IMR-90 (cell line): ENCODE measurements at regions not wholly inside any gene's neighbourhood (a gene's known extent, or its start where the extent isn't known, plus 50 kb on each side); places are given as distances from the start of the nearest gene placed in this dataset.

ENCODE experiments used
- ATAC-seq: fragments of 200-7000 bp; cut with Tn5 transposase; 2 replicates; pipeline ENCODE4 v1.9.1; 2020; ENCODE audit warnings: low read depth, mild to moderate bottlenecking, moderate library complexity
- BruUV-seq: library from RNA; stranded (reverse); fragments of 400-500 nt; replicated peaks from 2 replicates; lab custom pipeline; 2021; lab: Mats Ljungman, UMichigan
- CTCF ChIA-PET: fragments of 300-600 bp; formaldehyde crosslinking; extraction: SDS; loops from one replicate; lab custom pipeline; 2021; ENCODE audit warnings: antibody characterized with exemption; lab: Yijun Ruan, JAX
- POLR2A ChIA-PET: fragments of 300-600 bp; sonication (Branson Sonifier 250); formaldehyde crosslinking; loops from one replicate; lab custom pipeline; 2022; ENCODE audit warnings: antibody characterized with exemption; ENCODE audit not compliant: unreplicated experiment; lab: Charles Lee
- DNase-seq: peaks from one replicate; pipeline ENCODE4 v3.0.0; 2013
- H2AFZ ChIP-seq: replicated peaks from 2 replicates; pipeline ENCODE3; 2013; ENCODE audit warnings: low read length, mild to moderate bottlenecking; ENCODE audit not compliant: poor library complexity
- H2AK5ac ChIP-seq: 2 replicates; pipeline ENCODE4 v1.6.1; 2013; ENCODE audit warnings: low read depth, low read length, inconsistent platforms
- H2AK9ac ChIP-seq: replicated peaks from 2 replicates; pipeline ENCODE3; 2013; ENCODE audit warnings: mild to moderate bottlenecking, low read depth, low read length, moderate library complexity; ENCODE audit not compliant: poor library complexity
- H2BK120ac ChIP-seq: 2 replicates; pipeline ENCODE4 v1.6.1; 2013; ENCODE audit warnings: low read depth, low read length, inconsistent platforms
- H2BK15ac ChIP-seq: 3 replicates; pipeline ENCODE4 v1.6.1; 2013; ENCODE audit warnings: low read depth, low read length, inconsistent platforms
- H2BK20ac ChIP-seq: 2 replicates; pipeline ENCODE4 v1.6.1; 2013; ENCODE audit warnings: low read depth, mild to moderate bottlenecking, inconsistent platforms, low read length, moderate library complexity
- H2BK5ac ChIP-seq: 2 replicates; pipeline ENCODE4 v1.6.1; 2013; ENCODE audit warnings: mild to moderate bottlenecking, low read depth, low read length, inconsistent platforms; ENCODE audit not compliant: poor library complexity, severe bottlenecking
- H3K14ac ChIP-seq: replicated peaks from 2 replicates; pipeline ENCODE4 v1.6.1; 2013; ENCODE audit warnings: low read depth, low read length, inconsistent platforms
- H3K18ac ChIP-seq: 2 replicates; pipeline ENCODE4 v1.6.1; 2013; ENCODE audit warnings: low read depth, low read length, control low read depth
- H3K23ac ChIP-seq: 2 replicates; pipeline ENCODE4 v1.6.1; 2013; ENCODE audit warnings: low read depth, low read length, inconsistent platforms
- H3K27ac ChIP-seq: 2 replicates; pipeline ENCODE4 v1.5.1; 2013; ENCODE audit warnings: mild to moderate bottlenecking, control low read depth, low read length; ENCODE audit not compliant: insufficient read depth
- H3K27me3 ChIP-seq: 2 replicates; pipeline ENCODE4 v1.6.1; 2013; ENCODE audit warnings: low read length; ENCODE audit not compliant: control insufficient read depth, insufficient read depth
- H3K36me3 ChIP-seq: 2 replicates; pipeline ENCODE4 v1.6.1; 2013; ENCODE audit warnings: low read length, mixed read lengths; ENCODE audit not compliant: control insufficient read depth, insufficient read depth
- H3K4ac ChIP-seq: 2 replicates; pipeline ENCODE4 v1.6.1; 2013; ENCODE audit warnings: low read depth, low read length, inconsistent platforms
- H3K4me1 ChIP-seq: 2 replicates; pipeline ENCODE4 v1.6.1; 2013; ENCODE audit warnings: low read length, mixed read lengths; ENCODE audit not compliant: control insufficient read depth, insufficient read depth
- H3K4me2 ChIP-seq: 2 replicates; pipeline ENCODE4 v1.6.1; 2013; ENCODE audit warnings: low read depth, mild to moderate bottlenecking, control low read depth, low read length, moderate library complexity
- H3K4me3 ChIP-seq: 2 replicates; pipeline ENCODE4 v1.5.1; 2013; ENCODE audit warnings: low read depth, mild to moderate bottlenecking, control low read depth, low read length, moderate library complexity; ENCODE audit not compliant: insufficient read depth
- H3K56ac ChIP-seq: 2 replicates; pipeline ENCODE4 v1.6.1; 2013; ENCODE audit warnings: low read length, inconsistent platforms; ENCODE audit not compliant: insufficient read depth; ENCODE audit errors: extremely low read depth
- H3K79me1 ChIP-seq, 2 experiments: 2 replicates each; pipeline ENCODE4 v1.6.1; 2013; ENCODE audit warnings: low read length in 2 of 2, inconsistent platforms in 1 of 2, low read depth in 1 of 2
- H3K9ac ChIP-seq: 2 replicates; pipeline ENCODE4 v1.6.1; 2013; ENCODE audit warnings: low read depth, low read length, control low read depth
- H3K9me1 ChIP-seq: 2 replicates; pipeline ENCODE4 v1.6.1; 2013; ENCODE audit warnings: low read length, inconsistent platforms; ENCODE audit not compliant: insufficient read depth
- H3K9me3 ChIP-seq: 2 replicates; pipeline ENCODE4 v1.6.1; 2013; ENCODE audit warnings: low read length; ENCODE audit not compliant: control insufficient read depth, insufficient read depth
- H4K20me1 ChIP-seq: 2 replicates; pipeline ENCODE4 v1.6.1; 2013; ENCODE audit warnings: low read length, inconsistent platforms; ENCODE audit not compliant: insufficient read depth
- H4K5ac ChIP-seq: 2 replicates; pipeline ENCODE4 v1.6.1; 2013; ENCODE audit warnings: mild to moderate bottlenecking, low read depth, low read length, control low read depth
- H4K8ac ChIP-seq, 2 experiments: 2 replicates each; pipeline ENCODE4 v1.6.1; 2013; ENCODE audit warnings: low read depth in 2 of 2, low read length in 2 of 2, control low read depth in 1 of 2, inconsistent platforms in 1 of 2
- H4K91ac ChIP-seq: 2 replicates; pipeline ENCODE4 v1.6.1; 2013; ENCODE audit warnings: low read depth, low read length, inconsistent platforms; ENCODE audit not compliant: insufficient read depth
- BHLHE40 ChIP-seq: fragments of 150-350 bp; IDR thresholded peaks from 2 replicates; pipeline ENCODE4 v1.6.1; 2016; ENCODE audit warnings: mild to moderate bottlenecking, low read depth, low read length
- CEBPB ChIP-seq: IDR thresholded peaks from 2 replicates; pipeline ENCODE4 v1.6.1; 2012; ENCODE audit warnings: low read depth, low read length, improper control_type of control experiment
- CHD1 ChIP-seq: IDR thresholded peaks from 2 replicates; pipeline ENCODE4 v1.6.1; 2012; ENCODE audit warnings: low read depth, low read length, improper control_type of control experiment
- FOS ChIP-seq: fragments of 150-350 bp; IDR thresholded peaks from 2 replicates; pipeline ENCODE4 v1.6.1; 2016; ENCODE audit warnings: low read depth, low read length
- MAFK ChIP-seq: IDR thresholded peaks from 2 replicates; pipeline ENCODE4 v1.6.1; 2012; ENCODE audit warnings: low read depth, low read length, improper control_type of control experiment
- NFE2L2 ChIP-seq: fragments of 150-350 bp; IDR thresholded peaks from 2 replicates; pipeline ENCODE4 v1.6.1; 2016; ENCODE audit warnings: low read depth, mild to moderate bottlenecking, low read length
- POLR2A ChIP-seq: IDR thresholded peaks from 2 replicates; pipeline ENCODE4 v1.6.1; 2012; ENCODE audit warnings: mild to moderate bottlenecking, low read depth, low read length
- USF2 ChIP-seq: fragments of 150-350 bp; IDR thresholded peaks from 2 replicates; pipeline ENCODE4 v1.6.1; 2017; ENCODE audit warnings: mild to moderate bottlenecking, antibody characterized with exemption, low read length, low read depth
- WGBS, 2 experiments: methylation state at CpG; one replicate each; pipeline versions ENCODE4 v1.1.5 to v1.1.7; 2013; ENCODE audit warnings: missing lambda C conversion rate in 2 of 2; ENCODE audit not compliant: insufficient read length in 1 of 2; ENCODE audit errors: extremely low coverage in 2 of 2; 5-methylcytosine and 5-hydroxymethylcytosine counted together
- dilution Hi-C: fragments of 300-500 bp; cut with HindIII; formaldehyde crosslinking; loops from one replicate; pipeline ENCODE4 v1.14.3; 2018; ENCODE audit warnings: low sequenced_read_pairs; ENCODE audit not compliant: unreplicated experiment
- in situ Hi-C: fragments of 300-500 bp; cut with MboI; formaldehyde crosslinking; loops from 3 replicates; pipeline ENCODE4 v1.14.3; 2019; ENCODE audit warnings: low sequenced_read_pairs, inconsistent platforms, mixed read lengths
- intact Hi-C: fragments of 100-400 bp; cut with micrococcal nuclease; formaldehyde crosslinking; loops from 2 replicates; pipeline ENCODE4 v1.10.0; 2022

DNA sequence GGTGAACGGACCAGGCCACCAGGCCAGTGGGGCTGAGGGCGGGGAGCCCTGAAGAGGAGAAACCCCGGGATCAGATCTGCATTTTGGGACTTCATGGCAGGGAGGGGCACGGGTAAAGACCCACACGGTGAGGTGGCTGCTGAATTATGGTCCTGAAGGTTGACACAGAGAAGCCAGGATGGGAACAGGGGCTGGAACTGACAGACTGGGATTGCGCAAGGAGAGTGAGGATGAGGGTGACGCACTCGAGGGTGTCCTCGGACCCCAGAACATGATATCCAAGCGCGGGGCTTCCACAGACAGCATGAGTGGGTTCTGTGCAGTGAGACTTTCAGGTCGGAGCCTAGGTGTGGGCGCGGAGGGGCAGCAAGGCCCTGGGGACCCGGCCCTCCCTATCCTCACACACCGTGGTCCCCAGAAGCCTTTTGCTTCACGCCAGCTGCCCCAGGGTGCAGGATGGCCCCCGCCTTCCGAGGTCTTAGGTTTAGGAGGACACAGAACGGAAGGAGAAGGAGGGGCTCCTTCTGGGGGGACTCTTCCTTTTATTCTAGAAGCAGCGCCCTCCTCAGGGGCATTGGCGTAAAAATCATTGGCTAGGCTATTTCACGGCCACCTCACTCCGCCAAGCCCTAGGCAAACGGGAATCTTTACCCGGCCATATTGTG, 416.8 kb upstream of the HS6ST1 start:
- WGBS, 2 experiments, result 89% methylated on average over 16 of the region's 26 CpGs; no CpG with 5 or more reads in 1 of the 2 experiments
- Histone ChIP-seq H2BK15ac (no peak overlapping the region), H3K4ac (no peak overlapping the region), H3K27me3 (peaks cover 10% of the 10 kb centered on the region; the same call in 1 of the 2 replicates), H3K18ac (no peak overlapping the region; the same call in 1 of the 2 replicates), H3K79me1 (no peaks in the 10 kb centered on the region), H3K4me1 (peaks cover 11% of the 10 kb centered on the region; the same call in 1 of the 2 replicates), H4K20me1 (no peaks in the 10 kb centered on the region), H4K5ac (no peak overlapping the region), H3K27ac (no peak overlapping the region), H3K9me1 (no peaks in the 10 kb centered on the region), H2AK9ac (peak overlapping the region; percentile 49), H3K36me3 (no peaks in the 10 kb centered on the region), H4K91ac (no peak overlapping the region), H3K23ac (no peak overlapping the region), H4K8ac (no peak overlapping the region), H3K14ac (no peak overlapping the region), H2BK120ac (no peak overlapping the region), H3K4me3 (no peak overlapping the region), H2BK5ac (no peak overlapping the region), H3K56ac (no peak overlapping the region), H3K4me2 (no peak overlapping the region), H2AFZ (peak overlapping the region; percentile 37), H2BK20ac (no peak overlapping the region), H3K9ac (no peak overlapping the region), H3K9me3 (peaks cover 3% of the 10 kb centered on the region), H2AK5ac (peak overlapping the region; percentile 52; the same call in 1 of the 2 replicates)
- no peak for ATAC-seq
- TF ChIP-seq NFE2L2, result no peak
- TF ChIP-seq CEBPB, result peak; percentile 78
- TF ChIP-seq BHLHE40, result no peak
- no peak for TF ChIP-seq FOS
- TF ChIP-seq CHD1, result no peak
- no peak for TF ChIP-seq USF2
- no peak for TF ChIP-seq POLR2A
- no peak for TF ChIP-seq MAFK
- ChIA-PET POLR2A (no interaction called here), CTCF (no interaction called here)
- dilution Hi-C loops, result no loop called here
- no TSS peak for BruUV-seq
- in situ Hi-C loops, result loop anchor here (25.0 kb wide), 1 partner anchor 673 kb away; no protein-coding TSS in a partner anchor
- DNase-seq, result no peak
- intact Hi-C loops, result loop anchor here (5.0 to 10.0 kb wide), 3 partner anchors 261 to 553 kb away; no protein-coding TSS in a partner anchor
